ENCODE measurements at regions not wholly inside any gene's neighbourhood (a gene's known extent, or its start where the extent isn't known, plus 50 kb on each side); places are given as distances from the start of the nearest gene placed in this dataset.

GRCh38 chr12:107523775-107524535 lies 161.6 kb upstream of the PWP1 start:
- no peak for TF ChIP-seq CTCF (conservative IDR thresholded peaks at IDR 0.05)
- TF ChIP-seq ZFX (IDR thresholded peaks at IDR 0.05) = no peak
